Tibial artery (tissue), 4 donors: ENCODE measurements at regions not wholly inside any gene's neighbourhood (a gene's known extent, or its start where the extent isn't known, plus 50 kb on each side); places are given as distances from the start of the nearest gene placed in this dataset.

Experiments used
- DNase-seq, 2 donors: peaks; one replicate each; pipeline ENCODE4 v3.0.0-alpha.2; 2019
- H3K27ac ChIP-seq, 2 donors: fragments of 200-600 bp; sonication (generic) in 1 of 2; 1 replicate in 1 of 2; 2 replicates in 1 of 2; pipeline ENCODE4 v1.5.1; 2018 to 2019; ENCODE audit warnings: mild to moderate bottlenecking in 1 of 2
- H3K27me3 ChIP-seq, 2 donors: fragments of 200-600 bp; sonication (generic) in 1 of 2; one replicate each; pipeline versions ENCODE4 v1.5.1 to v1.6.0; 2016 to 2019
- H3K36me3 ChIP-seq, 3 donors: fragments of 200-600 bp; sonication (generic) in 2 of 3; one replicate each; pipeline ENCODE4 v1.5.1; 2016 to 2019; ENCODE audit warnings: mild to moderate bottlenecking in 2 of 3
- H3K4me1 ChIP-seq, 4 donors: fragments of 200-600 bp; sonication (generic) in 2 of 4; 1 replicate in 3 of 4; 2 replicates in 1 of 4; pipeline ENCODE4 v1.5.1; 2016 to 2019
- H3K4me3 ChIP-seq, 2 donors: fragments of 200-600 bp; sonication (generic) in 1 of 2; 1 replicate in 1 of 2; 2 replicates in 1 of 2; pipeline ENCODE4 v1.5.1; 2018 to 2019; ENCODE audit warnings: mild to moderate bottlenecking in 2 of 2
- H3K9me3 ChIP-seq, 3 donors: fragments of 200-600 bp; sonication (generic) in 1 of 3; one replicate each; pipeline ENCODE4 v1.5.1; 2016 to 2019
- intact Hi-C: fragments of 100-400 bp; cut with DNase I; formaldehyde crosslinking; loops from one replicate; pipeline ENCODE4 v1.15.0; 2023; ENCODE audit warnings: low total_unique reads
- TF ChIP-seq, protein P1 (sequence below), 2 experiments: fragments of 200-600 bp in 1 of 2; fragments of 450-650 bp in 1 of 2; IDR thresholded peaks; one replicate each; pipeline ENCODE4 v1.5.1; 2017 to 2019; ENCODE audit warnings: antibody characterized with exemption in 2 of 2, mild to moderate bottlenecking in 1 of 2, moderate library complexity in 1 of 2

DNA sequence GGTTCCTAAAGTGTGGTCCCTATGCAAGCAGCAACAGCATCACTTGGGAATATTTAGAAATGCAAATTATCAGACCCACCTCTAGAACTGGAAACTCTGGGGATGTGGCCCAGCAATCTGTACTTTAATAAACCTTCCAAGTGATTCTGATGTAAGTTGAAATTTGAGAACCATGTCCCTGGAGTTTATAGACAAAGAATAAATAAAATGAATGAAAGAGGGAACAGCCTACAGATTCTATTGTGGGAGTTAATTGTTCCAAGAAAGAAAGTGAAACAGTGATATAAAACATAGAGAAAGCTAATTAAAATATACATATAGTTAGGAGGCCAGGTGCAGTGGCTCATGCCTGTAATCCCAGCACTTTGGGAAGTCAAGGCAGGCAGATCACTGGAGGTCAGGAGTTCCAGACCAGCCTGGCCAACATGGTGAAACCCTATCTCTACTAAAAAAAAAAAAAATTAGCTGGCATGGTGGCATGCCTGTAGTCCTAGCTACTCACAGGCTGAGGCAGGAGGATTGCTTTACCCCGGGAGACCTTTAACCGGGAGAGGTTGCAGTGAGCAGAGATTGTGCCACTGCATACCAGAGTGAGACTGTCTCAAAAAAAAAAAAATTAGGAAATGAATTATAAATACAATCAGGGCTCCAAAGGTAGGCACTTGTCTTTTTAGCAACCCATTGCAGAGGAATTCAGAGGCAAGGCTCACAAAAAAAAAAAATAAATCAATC is 507.5 kb downstream of the NAV3 start:
- no peaks in the 10 kb centered on the region for H3K36me3 ChIP-seq
- H3K4me3 ChIP-seq = no peak overlapping the region
- DNase-seq = no peak
- TF ChIP-seq, protein P1, sequence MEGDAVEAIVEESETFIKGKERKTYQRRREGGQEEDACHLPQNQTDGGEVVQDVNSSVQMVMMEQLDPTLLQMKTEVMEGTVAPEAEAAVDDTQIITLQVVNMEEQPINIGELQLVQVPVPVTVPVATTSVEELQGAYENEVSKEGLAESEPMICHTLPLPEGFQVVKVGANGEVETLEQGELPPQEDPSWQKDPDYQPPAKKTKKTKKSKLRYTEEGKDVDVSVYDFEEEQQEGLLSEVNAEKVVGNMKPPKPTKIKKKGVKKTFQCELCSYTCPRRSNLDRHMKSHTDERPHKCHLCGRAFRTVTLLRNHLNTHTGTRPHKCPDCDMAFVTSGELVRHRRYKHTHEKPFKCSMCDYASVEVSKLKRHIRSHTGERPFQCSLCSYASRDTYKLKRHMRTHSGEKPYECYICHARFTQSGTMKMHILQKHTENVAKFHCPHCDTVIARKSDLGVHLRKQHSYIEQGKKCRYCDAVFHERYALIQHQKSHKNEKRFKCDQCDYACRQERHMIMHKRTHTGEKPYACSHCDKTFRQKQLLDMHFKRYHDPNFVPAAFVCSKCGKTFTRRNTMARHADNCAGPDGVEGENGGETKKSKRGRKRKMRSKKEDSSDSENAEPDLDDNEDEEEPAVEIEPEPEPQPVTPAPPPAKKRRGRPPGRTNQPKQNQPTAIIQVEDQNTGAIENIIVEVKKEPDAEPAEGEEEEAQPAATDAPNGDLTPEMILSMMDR (IDR thresholded peaks at IDR 0.05) = no peak
- no peak overlapping the region for H3K27ac ChIP-seq
- no peaks in the 10 kb centered on the region for H3K27me3 ChIP-seq
- intact Hi-C loops = no loop called here
- H3K4me1 ChIP-seq = no peaks in the 10 kb centered on the region
- H3K9me3 ChIP-seq = no peaks in the 10 kb centered on the region

DNA sequence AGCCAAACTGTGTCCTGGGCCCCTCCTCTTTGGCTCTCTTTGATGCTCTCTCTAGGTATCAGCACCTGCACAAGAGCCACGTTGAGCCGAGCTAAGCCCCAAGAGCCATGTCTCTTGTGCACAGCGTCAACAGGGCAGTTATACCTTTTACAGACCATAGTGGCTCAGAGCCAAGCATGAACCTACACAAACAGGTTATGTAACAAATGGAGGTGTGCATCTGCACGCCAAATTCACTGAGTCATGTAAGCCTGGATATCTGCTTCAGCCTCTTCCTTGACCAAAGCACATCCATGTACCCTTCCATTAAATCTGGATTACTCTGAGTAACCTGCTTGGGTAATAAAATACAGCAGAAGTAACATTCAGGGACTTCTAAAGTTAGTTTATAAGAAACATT is 509.7 kb downstream of the NAV3 start:
- Histone ChIP-seq H3K36me3 (no peaks in the 10 kb centered on the region), H3K27ac (no peak overlapping the region), H3K4me3 (no peak overlapping the region), H3K4me1 (no peaks in the 10 kb centered on the region), H3K27me3 (no peaks in the 10 kb centered on the region), H3K9me3 (no peaks in the 10 kb centered on the region)
- intact Hi-C loops = no loop called here
- TF ChIP-seq, protein P1 (IDR thresholded peaks at IDR 0.05) = no peak
- DNase-seq = no peak

DNA sequence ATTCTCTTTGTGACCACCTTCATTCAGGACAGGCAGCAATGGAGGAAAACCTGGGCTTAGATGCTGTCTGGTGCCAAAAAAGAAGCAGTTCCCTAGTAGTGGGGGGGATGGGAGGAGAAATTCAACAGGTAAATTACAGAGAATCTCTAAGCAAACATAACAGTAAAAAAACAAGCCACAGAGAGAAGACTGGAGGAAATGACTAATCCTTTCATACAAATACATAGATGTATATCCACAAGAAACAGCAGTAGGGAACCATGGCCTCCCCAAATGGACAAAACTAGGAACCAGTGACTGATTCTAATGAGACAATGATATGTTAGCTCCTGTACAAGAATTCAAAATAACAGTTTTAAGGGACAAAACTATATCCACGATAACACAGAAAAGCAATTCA is 513.0 kb downstream of the NAV3 start:
- Histone ChIP-seq H3K4me1 (no peaks in the 10 kb centered on the region), H3K9me3 (peaks cover 0 to 4% (median 0%) of the 10 kb centered on the region in 3 donors), H3K27ac (no peak overlapping the region), H3K4me3 (no peak overlapping the region), H3K27me3 (no peaks in the 10 kb centered on the region), H3K36me3 (no peaks in the 10 kb centered on the region)
- no peak for DNase-seq
- intact Hi-C loops = no loop called here
- TF ChIP-seq, protein P1 (IDR thresholded peaks at IDR 0.05) = no peak

DNA sequence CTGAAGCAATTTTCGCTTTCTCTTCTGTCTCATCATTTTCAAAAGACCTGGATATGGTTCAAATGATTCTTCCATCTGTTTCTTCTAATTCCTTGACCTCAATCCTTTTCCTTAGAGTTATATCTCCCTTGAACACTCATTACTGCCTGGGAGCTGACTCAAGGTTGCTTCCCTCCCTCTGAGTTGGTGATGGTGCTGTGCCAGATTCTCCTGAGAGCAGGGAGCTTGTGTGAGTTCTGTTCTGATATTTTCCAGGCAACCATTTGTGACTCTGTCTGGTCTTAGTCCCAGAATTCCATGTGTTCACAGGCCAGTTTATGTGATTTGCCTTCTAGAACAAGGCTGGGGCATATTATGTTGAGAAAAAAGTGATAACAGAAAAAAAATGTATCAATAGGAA is 505.1 kb upstream of the SYT1 start:
- TF ChIP-seq, protein P1 (IDR thresholded peaks at IDR 0.05) = no peak
- intact Hi-C loops = no loop called here
- no peaks in the 10 kb centered on the region for H3K36me3 ChIP-seq

DNA sequence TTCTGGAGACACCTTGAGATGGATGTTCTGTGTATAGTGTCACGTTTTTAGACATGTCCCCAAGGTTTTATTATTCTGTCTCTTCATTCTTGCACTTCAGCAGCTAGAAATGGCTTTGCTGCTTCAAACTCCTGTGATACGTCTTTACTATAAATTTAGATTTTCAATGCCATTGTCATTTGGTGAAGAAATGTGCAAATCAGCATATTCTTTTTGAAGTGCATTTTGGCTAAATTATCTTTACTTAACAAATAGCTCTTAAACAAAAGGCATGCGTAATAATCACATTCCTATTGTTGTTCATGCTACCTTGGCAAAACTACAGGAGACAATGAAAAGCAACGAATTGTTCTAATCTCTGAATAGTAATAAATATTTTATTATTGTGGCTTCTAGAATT is 502.9 kb upstream of the SYT1 start:
- Histone ChIP-seq H3K4me1 (no peaks in the 10 kb centered on the region), H3K36me3 (no peaks in the 10 kb centered on the region), H3K4me3 (no peak overlapping the region), H3K27ac (no peak overlapping the region), H3K9me3 (no peaks in the 10 kb centered on the region), H3K27me3 (no peaks in the 10 kb centered on the region)
- TF ChIP-seq, protein P1 (IDR thresholded peaks at IDR 0.05) = no peak
- intact Hi-C loops = no loop called here
- DNase-seq = no peak

More for the DNA sequence above, 505.1 kb upstream of the SYT1 start:
- Histone ChIP-seq H3K4me3 (no peak overlapping the region), H3K4me1 (no peaks in the 10 kb centered on the region), H3K27me3 (no peaks in the 10 kb centered on the region), H3K9me3 (no peaks in the 10 kb centered on the region), H3K27ac (no peak overlapping the region)
- DNase-seq = no peak
